ENCODE measurements at regions not wholly inside any gene's neighbourhood (a gene's known extent, or its start where the extent isn't known, plus 50 kb on each side); places are given as distances from the start of the nearest gene placed in this dataset.

DNA sequence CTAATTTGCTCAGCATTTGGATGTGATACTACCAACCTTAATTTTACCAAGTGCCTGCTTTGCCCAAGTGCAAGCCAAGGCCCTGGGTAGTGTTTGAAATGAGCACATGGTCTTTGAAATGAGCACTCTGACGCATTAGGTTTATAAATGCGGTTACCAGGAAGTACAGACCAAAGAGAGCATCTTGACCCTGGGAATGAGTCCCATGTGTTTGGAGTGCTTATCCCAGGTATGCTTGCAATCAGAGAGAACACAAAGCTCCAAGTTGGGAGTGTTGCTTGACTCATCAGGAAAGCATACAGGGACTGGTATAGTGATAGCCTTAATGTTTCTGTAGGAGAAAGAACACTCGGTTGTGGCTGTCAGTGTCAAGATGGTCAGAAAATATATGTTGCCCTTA lies 203.6 kb upstream of the MAMLD1 start:
- no peaks in the 10 kb centered on the region for H3K79me2 ChIP-seq (ENCODE audit: insufficient read depth, low read length)
- H2BK12ac ChIP-seq (ENCODE audit: insufficient read length, low read depth, low read length): no peak overlapping the region
- no peak overlapping the region for H4K91ac ChIP-seq (ENCODE audit: insufficient read length, low read depth, low read length)
- H3K9ac ChIP-seq (ENCODE audit: extremely low read depth, insufficient read length, low read length): no peak overlapping the region
- WGBS (ENCODE audit: extremely low coverage, insufficient read length, low lambda C conversion rate): no CpG with 5 or more reads among the region's 3 CpGs
- no peaks in the 10 kb centered on the region for H3K4me1 ChIP-seq (ENCODE audit: insufficient read depth, low read length)
- H3K4ac ChIP-seq (ENCODE audit: low read depth, low read length): no peak overlapping the region
- peaks cover 1% of the 10 kb centered on the region; the same call in 1 of the 2 replicates for H3K27me3 Mint-ChIP-seq (ENCODE audit: low read depth)
- no peak overlapping the region for H2BK5ac ChIP-seq (ENCODE audit: insufficient read length, low read length)
- H2BK20ac ChIP-seq (ENCODE audit: low read depth, low read length, poor library complexity, severe bottlenecking): no peak overlapping the region
- no peak overlapping the region for H3K27ac ChIP-seq (ENCODE audit: insufficient read length, low read depth, low read length)
- no peak overlapping the region for H4K5ac ChIP-seq (ENCODE audit: insufficient read length, low read depth, low read length)
- H3K4me1 Mint-ChIP-seq: no peaks in the 10 kb centered on the region
- no peak overlapping the region for H2BK120ac ChIP-seq (ENCODE audit: low read depth, low read length, poor library complexity, severe bottlenecking)
- H3K14ac ChIP-seq (ENCODE audit: insufficient read depth, low read length): no peak overlapping the region
- H3K27ac Mint-ChIP-seq: no peak overlapping the region
- TF ChIP-seq, protein P1, sequence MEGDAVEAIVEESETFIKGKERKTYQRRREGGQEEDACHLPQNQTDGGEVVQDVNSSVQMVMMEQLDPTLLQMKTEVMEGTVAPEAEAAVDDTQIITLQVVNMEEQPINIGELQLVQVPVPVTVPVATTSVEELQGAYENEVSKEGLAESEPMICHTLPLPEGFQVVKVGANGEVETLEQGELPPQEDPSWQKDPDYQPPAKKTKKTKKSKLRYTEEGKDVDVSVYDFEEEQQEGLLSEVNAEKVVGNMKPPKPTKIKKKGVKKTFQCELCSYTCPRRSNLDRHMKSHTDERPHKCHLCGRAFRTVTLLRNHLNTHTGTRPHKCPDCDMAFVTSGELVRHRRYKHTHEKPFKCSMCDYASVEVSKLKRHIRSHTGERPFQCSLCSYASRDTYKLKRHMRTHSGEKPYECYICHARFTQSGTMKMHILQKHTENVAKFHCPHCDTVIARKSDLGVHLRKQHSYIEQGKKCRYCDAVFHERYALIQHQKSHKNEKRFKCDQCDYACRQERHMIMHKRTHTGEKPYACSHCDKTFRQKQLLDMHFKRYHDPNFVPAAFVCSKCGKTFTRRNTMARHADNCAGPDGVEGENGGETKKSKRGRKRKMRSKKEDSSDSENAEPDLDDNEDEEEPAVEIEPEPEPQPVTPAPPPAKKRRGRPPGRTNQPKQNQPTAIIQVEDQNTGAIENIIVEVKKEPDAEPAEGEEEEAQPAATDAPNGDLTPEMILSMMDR (conservative IDR thresholded peaks at IDR 0.05): no peak
- no peak overlapping the region for H3K4me3 Mint-ChIP-seq
- no peak overlapping the region for H2BK15ac ChIP-seq (ENCODE audit: low read depth, low read length)
- H2AK5ac ChIP-seq (ENCODE audit: insufficient read length, low read length): no peak overlapping the region
- no peaks in the 10 kb centered on the region for H3K79me1 ChIP-seq (ENCODE audit: insufficient read depth, low read depth, low read length, poor library complexity, severe bottlenecking)
- peaks cover 34% of the 10 kb centered on the region for H3K9me3 ChIP-seq (ENCODE audit: control insufficient read depth, low read depth, low read length)
- no peak overlapping the region for H3K23ac ChIP-seq (ENCODE audit: insufficient read length, low read depth, low read length)
- peaks cover 70 to 71% of the 10 kb centered on the region in 2 experiments for H3K9me3 Mint-ChIP-seq
- no peak overlapping the region for H2AFZ ChIP-seq (ENCODE audit: low read length)
- no peak overlapping the region for H3K4me2 ChIP-seq (ENCODE audit: insufficient read depth, insufficient read length, low read length)
- no peak overlapping the region for H3T11ph ChIP-seq (ENCODE audit: low read length)
- no peak overlapping the region for H3K56ac ChIP-seq (ENCODE audit: insufficient read length, low read depth, low read length)
- H4K20me1 ChIP-seq (ENCODE audit: control insufficient read depth, insufficient read depth, insufficient read length): no peaks in the 10 kb centered on the region
- no peak for DNase-seq
- H3K27me3 ChIP-seq (ENCODE audit: insufficient read depth, low read length): no peaks in the 10 kb centered on the region
- H3K23me2 ChIP-seq (ENCODE audit: insufficient read length, low read depth, low read length, poor library complexity, severe bottlenecking): no peaks in the 10 kb centered on the region
- no peak overlapping the region for H4K8ac ChIP-seq (replicated peaks; ENCODE audit: insufficient read length, low read depth, low read length)
- no peaks in the 10 kb centered on the region; a peak in 1 of 7 replicates for H3K36me3 Mint-ChIP-seq (ENCODE audit: insufficient read depth in 1 of 3, low read depth in 3 of 3)
- H3K18ac ChIP-seq (ENCODE audit: insufficient read length, low read depth, low read length): no peak overlapping the region
